Fibroblast of villous mesenchyme (primary cell): ENCODE measurements at regions not wholly inside any gene's neighbourhood (a gene's known extent, or its start where the extent isn't known, plus 50 kb on each side); places are given as distances from the start of the nearest gene placed in this dataset.
"Not testable (repeated sequence)": the region's sequence is repeated elsewhere in the genome, so short reads cannot be mapped to it uniquely, and the experiment has no call there.

Experiments
- DNase-seq: peaks from one replicate; pipeline ENCODE4 v3.0.0-alpha.2; 2010; ENCODE audit warnings: low read depth
- H3K4me3 ChIP-seq: 2 replicates; pipeline ENCODE4 v1.5.1; 2011; ENCODE audit warnings: low read depth, mild to moderate bottlenecking, low read length
- CTCF ChIP-seq: IDR thresholded peaks from 2 replicates; pipeline ENCODE4 v1.5.1; 2012; ENCODE audit warnings: low read depth, mild to moderate bottlenecking, low read length; ENCODE audit not compliant: insufficient read depth

- DNase-seq = no peak
- no peak for TF ChIP-seq CTCF
- H3K4me3 ChIP-seq = no peak overlapping the region
Measured at GRCh38 chr14:40367717-40368116, 935.5 kb upstream of the FBXO33 start.

GRCh38 chr14:40365305-40365704 lies 933.1 kb upstream of the FBXO33 start:
- no peak for TF ChIP-seq CTCF
- H3K4me3 ChIP-seq = no peak overlapping the region
- DNase-seq = no peak

- no peak for DNase-seq
- no peak overlapping the region for H3K4me3 ChIP-seq
- TF ChIP-seq CTCF = no peak
Measured at GRCh38 chr14:40362856-40363255, 930.6 kb upstream of the FBXO33 start.

GRCh38 chr14:40354754-40355153 lies 922.5 kb upstream of the FBXO33 start:
- no peak overlapping the region for H3K4me3 ChIP-seq
- no peak for TF ChIP-seq CTCF
- DNase-seq = no peak

- not testable (repeated sequence) for H3K4me3 ChIP-seq, DNase-seq
Measured at GRCh38 chr14:40348104-40348503, 915.9 kb upstream of the FBXO33 start.

- H3K4me3 ChIP-seq = no peak overlapping the region
- no peak for DNase-seq
- no peak for TF ChIP-seq CTCF
Measured at GRCh38 chr14:40347675-40348074, 915.4 kb upstream of the FBXO33 start.

GRCh38 chr14:40346275-40346674 lies 914.0 kb upstream of the FBXO33 start:
- H3K4me3 ChIP-seq = no peak overlapping the region
- DNase-seq = no peak
- TF ChIP-seq CTCF = no peak
